Cardiac muscle cell (in vitro differentiated cells and primary cell): ENCODE measurements at regions not wholly inside any gene's neighbourhood (a gene's known extent, or its start where the extent isn't known, plus 50 kb on each side); places are given as distances from the start of the nearest gene placed in this dataset.

Source experiments
- DNase-seq, 2 donors: peaks; one replicate each; pipeline versions ENCODE4 v3.0.0 to v3.0.0-alpha.2; 2010 to 2017; ENCODE audit warnings: low read depth in 1 of 2, low spot score in 1 of 2
- H3K27ac ChIP-seq: fragments of 200-600 bp; sonication (generic); 2 replicates; pipeline ENCODE4 v1.5.1; 2016
- H3K27me3 ChIP-seq: fragments of 200-600 bp; sonication (generic); 2 replicates; pipeline ENCODE4 v1.6.0; 2016; ENCODE audit warnings: control low read depth
- H3K36me3 ChIP-seq: fragments of 200-600 bp; sonication (generic); 2 replicates; pipeline ENCODE4 v1.5.1; 2016; ENCODE audit warnings: control low read depth
- H3K4me1 ChIP-seq: fragments of 200-600 bp; sonication (generic); 2 replicates; pipeline ENCODE4 v1.8.1; 2017; ENCODE audit warnings: low read depth, mild to moderate bottlenecking, mixed run types
- H3K4me3 ChIP-seq: fragments of 200-600 bp; sonication (generic); 2 replicates; pipeline ENCODE4 v1.5.1; 2016; ENCODE audit warnings: mild to moderate bottlenecking
- H3K9me3 ChIP-seq: fragments of 200-600 bp; sonication (generic); 2 replicates; pipeline ENCODE4 v1.5.1; 2017; ENCODE audit warnings: low read depth, mild to moderate bottlenecking, control low read depth
- CTCF ChIP-seq: IDR thresholded peaks from 2 replicates; pipeline ENCODE4 v1.5.1; 2012; ENCODE audit warnings: low read depth, mild to moderate bottlenecking, low read length

DNA sequence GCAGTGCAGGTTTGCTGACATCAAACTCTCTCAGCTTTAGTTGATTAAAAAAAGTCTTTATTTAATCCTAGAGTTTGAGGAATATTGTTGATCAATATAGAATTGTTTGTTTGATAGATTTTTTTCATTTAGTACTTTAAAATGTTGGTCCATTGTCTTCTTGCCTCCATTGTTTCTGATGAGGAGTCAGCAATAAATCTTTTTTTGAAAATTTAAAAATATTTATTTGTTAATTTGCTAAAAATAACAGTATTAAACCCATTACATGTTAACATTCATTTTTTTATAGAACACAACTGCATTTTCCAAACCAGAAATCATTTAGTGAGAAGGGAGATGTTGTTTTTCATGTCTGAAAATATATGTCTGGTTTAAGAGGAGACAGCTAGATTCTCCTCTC, 173.8 kb upstream of the USP24 start:
- no peak overlapping the region for H3K4me3 ChIP-seq
- H3K36me3 ChIP-seq, result no peaks in the 10 kb centered on the region
- DNase-seq, result no peak
- no peak for TF ChIP-seq CTCF
- H3K27ac ChIP-seq, result no peak overlapping the region
- no peaks in the 10 kb centered on the region for H3K4me1 ChIP-seq
- no peaks in the 10 kb centered on the region for H3K9me3 ChIP-seq
- H3K27me3 ChIP-seq, result no peaks in the 10 kb centered on the region

DNA sequence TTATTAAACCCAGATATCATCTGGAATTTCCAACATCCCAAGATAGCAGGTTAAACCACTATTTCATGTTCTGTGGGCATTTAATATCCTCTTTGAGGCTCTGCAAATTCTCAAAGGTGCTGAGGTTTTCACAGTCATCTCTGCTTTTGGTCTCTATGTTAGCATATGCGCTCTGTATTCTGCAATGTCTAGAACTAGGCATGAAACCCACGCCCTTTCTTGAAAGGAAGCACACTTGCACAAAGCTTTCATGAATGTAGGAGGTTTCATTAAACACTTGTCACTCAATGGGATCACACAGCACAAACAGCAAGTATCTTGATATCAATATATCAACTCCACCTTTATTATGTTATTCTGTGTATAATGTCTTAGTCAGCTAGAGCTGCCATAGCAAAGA, 172.0 kb upstream of the USP24 start:
- DNase-seq, result no peak
- Histone ChIP-seq H3K9me3 (no peaks in the 10 kb centered on the region), H3K4me3 (no peak overlapping the region), H3K27me3 (no peaks in the 10 kb centered on the region), H3K36me3 (no peaks in the 10 kb centered on the region), H3K4me1 (no peaks in the 10 kb centered on the region), H3K27ac (no peak overlapping the region)
- TF ChIP-seq CTCF, result no peak

DNA sequence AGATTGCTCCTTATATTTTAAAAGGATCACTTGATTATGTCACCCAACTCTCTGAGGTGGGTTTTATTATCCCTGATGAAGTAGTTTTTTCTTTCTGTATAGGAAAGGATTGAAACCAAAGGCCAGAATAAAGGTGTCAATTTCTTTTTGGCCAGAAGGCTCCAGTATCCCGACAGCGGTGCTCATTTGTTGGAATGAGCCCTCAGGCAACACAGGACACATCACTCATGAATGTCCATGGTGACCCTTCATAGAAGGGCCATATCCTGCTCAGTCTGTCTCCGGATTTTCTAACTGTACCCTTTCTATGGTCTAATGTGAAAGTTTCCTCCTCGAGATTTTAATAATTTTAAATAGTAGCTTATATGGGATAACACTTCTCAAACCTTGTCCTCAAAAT, 171.3 kb upstream of the USP24 start:
- Histone ChIP-seq H3K4me1 (no peaks in the 10 kb centered on the region), H3K36me3 (no peaks in the 10 kb centered on the region)

DNA sequence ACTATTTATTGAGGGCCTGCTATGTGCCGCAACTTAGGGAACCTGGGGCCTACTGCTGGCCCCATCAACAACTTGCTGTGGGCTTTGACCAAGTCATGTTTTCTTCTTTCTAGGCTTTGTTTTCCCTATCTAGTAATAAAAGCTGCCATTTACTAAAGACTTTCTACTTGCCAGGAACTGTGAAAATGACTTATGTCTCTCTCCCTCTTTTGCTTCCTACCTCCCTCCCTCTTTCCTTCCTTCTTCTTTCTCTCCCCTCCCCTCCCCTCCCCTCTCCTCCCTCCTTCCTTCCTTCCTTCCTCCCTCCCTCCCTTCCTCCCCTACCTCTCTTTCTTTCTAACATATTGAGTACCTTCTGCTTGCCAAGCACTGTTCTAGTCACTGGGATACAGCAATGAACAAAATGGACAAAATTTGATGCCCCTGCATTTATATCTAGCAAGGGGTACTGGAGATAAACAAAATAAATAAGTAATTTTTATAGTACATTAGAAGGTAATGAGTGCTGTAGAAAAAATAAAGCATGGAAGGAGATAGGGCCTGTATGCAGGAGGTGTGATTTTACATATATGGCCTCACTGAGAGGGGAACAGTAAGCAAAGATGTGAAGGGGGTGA, 170.3 kb upstream of the USP24 start:
- Histone ChIP-seq H3K27ac (no peak overlapping the region), H3K36me3 (no peaks in the 10 kb centered on the region), H3K4me1 (no peaks in the 10 kb centered on the region), H3K27me3 (no peaks in the 10 kb centered on the region), H3K4me3 (no peak overlapping the region), H3K9me3 (no peaks in the 10 kb centered on the region)
- TF ChIP-seq CTCF, result no peak
- DNase-seq, result no peak

More for the DNA sequence above, 171.3 kb upstream of the USP24 start:
- H3K27me3 ChIP-seq, result no peaks in the 10 kb centered on the region
- H3K27ac ChIP-seq, result no peak overlapping the region
- TF ChIP-seq CTCF, result no peak
- no peaks in the 10 kb centered on the region for H3K9me3 ChIP-seq
- no peak for DNase-seq
- no peak overlapping the region for H3K4me3 ChIP-seq

DNA sequence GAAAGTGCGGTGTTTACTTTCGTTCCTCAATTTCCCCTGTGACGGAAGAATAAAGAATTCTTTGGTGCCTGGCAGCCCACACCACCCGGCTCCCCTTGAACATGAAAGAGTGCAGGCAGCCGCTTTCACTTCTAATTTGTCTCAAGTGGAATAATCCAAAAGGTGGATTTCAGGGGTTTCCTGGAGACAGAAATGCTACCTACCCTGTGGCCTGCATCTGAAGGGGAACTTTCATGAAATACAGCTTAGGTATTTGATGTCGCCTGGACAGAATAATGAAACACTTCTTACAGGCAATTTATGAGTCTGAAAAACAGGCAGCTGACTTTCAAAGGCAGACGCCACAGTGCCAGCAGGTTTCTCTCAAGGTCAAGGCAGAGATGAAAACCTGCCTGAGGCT, 169.5 kb upstream of the USP24 start:
- no peaks in the 10 kb centered on the region for H3K9me3 ChIP-seq
- no peak overlapping the region for H3K27ac ChIP-seq
- H3K4me1 ChIP-seq, result no peaks in the 10 kb centered on the region
- DNase-seq, result peak in 1 of 2 donors; percentile 12
- H3K36me3 ChIP-seq, result no peaks in the 10 kb centered on the region
- no peak for TF ChIP-seq CTCF
- H3K27me3 ChIP-seq, result no peaks in the 10 kb centered on the region
- no peak overlapping the region for H3K4me3 ChIP-seq
